GM10266 (cell line): ENCODE measurements at regions not wholly inside any gene's neighbourhood (a gene's known extent, or its start where the extent isn't known, plus 50 kb on each side); places are given as distances from the start of the nearest gene placed in this dataset.

Source experiments
- DNase-seq: peaks from one replicate; pipeline ENCODE4 v3.0.0; 2012; ENCODE audit errors: extremely low spot score
- TF ChIP-seq, protein P1 (sequence below): IDR thresholded peaks from 2 replicates; pipeline ENCODE4 v1.5.1; 2012; ENCODE audit warnings: mild to moderate bottlenecking, low read depth; ENCODE audit not compliant: control insufficient read depth, insufficient read depth; ENCODE audit errors: missing control alignments

DNA sequence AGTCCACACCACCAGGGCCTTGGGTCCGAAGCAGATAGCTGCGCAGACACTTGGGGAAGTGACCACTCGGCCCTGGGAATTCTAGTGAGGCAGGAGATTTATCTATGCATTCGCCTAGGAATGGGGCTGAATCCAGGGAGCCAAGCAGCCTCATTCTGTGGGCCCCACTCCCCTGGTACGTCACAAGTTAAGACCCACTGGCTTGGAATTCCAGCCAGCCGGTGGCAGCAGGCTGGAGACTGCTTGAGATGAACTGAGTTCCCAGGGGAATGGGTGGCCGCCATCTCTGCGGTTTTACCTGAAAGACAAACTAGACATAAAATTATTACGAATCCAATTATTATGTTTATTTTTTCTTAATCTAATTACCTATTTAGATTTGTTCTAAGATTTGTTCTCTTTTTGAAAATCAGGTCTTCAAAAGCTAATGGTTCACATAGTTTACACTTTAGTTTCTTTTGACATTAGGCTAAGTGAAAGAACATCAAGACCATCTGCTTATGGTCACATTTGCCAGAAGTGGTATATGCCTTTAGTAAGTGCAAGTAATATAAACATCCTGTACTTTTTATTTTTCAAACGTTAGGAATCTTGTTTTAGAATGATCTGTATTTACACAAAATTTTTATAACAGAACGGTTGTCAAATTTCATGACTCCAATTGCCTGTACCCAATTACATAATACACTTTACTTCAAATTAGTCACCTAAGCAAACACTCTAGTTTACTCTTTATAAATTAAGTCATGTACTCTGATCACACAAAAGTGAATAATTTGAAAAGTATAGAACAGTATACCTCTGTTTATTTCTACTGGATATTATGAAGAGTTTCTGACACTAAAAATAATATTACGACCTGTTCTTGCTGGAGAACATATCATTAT is 74.4 kb downstream of the SLITRK6 start:
- DNase-seq: no peak

DNA sequence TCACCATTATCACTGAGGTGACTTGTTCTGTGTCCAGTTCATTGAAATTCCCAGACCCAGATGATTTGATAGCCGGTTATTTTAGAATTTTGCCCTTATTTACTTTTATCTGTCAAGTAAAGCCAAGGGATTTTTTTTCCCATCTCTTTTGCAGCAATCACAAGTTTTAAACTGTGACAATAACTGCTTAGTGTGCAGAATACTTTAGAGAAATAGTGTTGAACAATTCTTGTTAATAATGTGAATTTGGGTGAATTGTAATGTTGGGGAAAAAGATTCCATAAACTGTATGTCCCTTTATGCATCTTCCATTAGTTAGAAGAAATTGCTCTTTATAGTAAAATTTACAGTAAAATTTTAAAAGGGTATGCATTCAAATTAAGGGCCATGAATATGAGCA is 79.5 kb downstream of the SLITRK6 start:
- no peak for DNase-seq
- TF ChIP-seq, protein P1, sequence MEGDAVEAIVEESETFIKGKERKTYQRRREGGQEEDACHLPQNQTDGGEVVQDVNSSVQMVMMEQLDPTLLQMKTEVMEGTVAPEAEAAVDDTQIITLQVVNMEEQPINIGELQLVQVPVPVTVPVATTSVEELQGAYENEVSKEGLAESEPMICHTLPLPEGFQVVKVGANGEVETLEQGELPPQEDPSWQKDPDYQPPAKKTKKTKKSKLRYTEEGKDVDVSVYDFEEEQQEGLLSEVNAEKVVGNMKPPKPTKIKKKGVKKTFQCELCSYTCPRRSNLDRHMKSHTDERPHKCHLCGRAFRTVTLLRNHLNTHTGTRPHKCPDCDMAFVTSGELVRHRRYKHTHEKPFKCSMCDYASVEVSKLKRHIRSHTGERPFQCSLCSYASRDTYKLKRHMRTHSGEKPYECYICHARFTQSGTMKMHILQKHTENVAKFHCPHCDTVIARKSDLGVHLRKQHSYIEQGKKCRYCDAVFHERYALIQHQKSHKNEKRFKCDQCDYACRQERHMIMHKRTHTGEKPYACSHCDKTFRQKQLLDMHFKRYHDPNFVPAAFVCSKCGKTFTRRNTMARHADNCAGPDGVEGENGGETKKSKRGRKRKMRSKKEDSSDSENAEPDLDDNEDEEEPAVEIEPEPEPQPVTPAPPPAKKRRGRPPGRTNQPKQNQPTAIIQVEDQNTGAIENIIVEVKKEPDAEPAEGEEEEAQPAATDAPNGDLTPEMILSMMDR: no peak

More for the DNA sequence above, 74.4 kb downstream of the SLITRK6 start:
- TF ChIP-seq, protein P1: no peak

DNA sequence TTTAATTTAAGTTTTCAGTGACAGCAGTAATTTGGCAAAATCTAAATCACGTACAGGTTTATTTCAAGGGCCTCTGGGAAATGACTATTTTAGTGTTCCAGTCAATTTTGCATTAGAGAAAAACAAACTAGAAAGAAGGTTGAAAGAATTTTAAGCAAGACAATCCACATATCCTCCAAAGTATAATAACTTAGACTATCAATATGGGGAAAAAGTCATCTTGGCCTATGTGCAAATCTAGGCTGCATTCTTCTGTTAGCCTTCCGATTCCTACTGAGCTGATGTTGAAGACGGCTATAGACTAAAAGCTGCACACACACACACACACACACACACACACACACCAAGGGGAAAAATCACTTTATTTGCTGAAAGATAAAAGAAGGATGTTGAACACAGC is 81.3 kb downstream of the SLITRK6 start:
- DNase-seq: no peak
- TF ChIP-seq, protein P1: no peak

DNA sequence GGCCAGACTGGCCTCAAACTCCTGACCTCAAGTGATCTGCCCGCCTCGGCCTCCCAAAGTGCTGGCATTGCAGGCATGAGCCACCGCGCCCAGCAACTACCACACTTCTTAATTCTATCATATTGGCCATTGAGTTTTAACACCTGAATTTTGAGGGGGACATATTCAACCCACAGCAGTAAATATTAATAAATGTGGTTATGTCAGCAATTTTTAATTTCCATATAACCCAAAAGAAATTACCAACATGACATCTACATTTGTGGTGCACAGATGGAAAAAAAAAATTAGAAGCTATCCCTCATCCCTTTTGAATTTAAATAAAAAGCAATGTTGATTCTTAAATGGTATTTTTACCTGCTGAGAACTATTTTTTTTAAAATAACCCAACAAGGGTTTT is 88.7 kb downstream of the SLITRK6 start:
- TF ChIP-seq, protein P1: no peak
- no peak for DNase-seq

DNA sequence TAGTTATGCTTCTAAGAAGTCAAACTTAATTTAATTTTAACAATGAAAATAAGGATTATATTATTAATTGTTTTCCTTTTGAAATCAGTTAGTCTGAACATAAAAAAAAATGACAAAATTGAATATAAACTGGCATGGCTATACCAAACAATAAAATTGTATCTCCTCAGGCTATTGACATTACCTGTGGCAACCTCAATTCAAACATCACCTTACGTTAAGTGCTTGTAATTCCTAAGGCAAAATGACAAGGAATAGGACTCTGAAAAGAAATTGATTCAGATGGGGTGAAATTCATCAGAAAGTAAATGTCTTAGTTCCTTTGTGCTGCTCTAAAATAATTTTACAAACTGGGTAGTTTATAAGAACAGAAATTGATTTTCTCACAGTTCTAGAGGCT is 89.5 kb downstream of the SLITRK6 start:
- TF ChIP-seq, protein P1: no peak
- DNase-seq: no peak

DNA sequence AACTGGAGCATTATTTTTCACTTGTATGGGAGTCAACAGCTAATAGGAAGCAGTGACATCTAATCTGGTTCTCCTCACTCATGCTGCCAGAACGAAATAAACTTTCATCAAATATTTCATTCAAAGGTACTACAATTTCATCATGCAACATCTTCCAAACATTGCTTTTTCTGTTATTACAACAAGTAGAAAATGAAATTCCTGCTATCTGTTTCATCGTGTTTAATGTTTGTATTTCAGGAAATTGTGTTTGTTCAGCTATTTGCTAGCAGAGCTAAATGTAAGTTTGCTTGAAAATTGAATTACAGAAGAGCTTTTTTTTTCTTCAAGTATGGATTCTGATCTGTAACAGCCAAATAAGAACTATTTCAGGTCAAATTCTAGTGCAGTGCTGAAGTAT is 90.1 kb downstream of the SLITRK6 start:
- no peak for DNase-seq

DNA sequence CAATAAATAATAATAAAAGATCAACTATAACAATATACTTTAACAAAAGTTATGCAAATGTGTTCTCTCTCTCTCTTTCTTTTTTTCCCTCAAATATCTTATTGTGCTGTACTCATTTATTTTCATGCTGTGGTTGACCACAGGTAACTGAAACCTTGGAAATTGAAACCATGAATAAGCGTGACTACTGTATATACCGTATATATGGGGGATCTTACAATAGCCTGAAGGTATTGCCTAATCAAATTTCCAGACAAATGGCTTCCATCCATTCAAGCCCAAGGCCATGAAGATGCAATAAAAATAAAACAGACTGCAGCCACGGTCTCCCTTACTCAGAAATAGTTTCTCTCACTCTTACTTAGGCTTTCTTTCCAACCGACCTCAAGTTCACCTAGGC is 98.3 kb downstream of the SLITRK6 start:
- DNase-seq: no peak
- TF ChIP-seq, protein P1: no peak

More for the DNA sequence above, 90.1 kb downstream of the SLITRK6 start:
- TF ChIP-seq, protein P1: no peak
